ENCODE measurements at regions not wholly inside any gene's neighbourhood (a gene's known extent, or its start where the extent isn't known, plus 50 kb on each side); places are given as distances from the start of the nearest gene placed in this dataset.

- peaks cover 1% of the 10 kb centered on the region for H3K9me3 Mint-ChIP-seq
- WGBS, 2 experiments (ENCODE audit: insufficient coverage in 1 of 2, insufficient read length in 1 of 2): 48 to 86% methylated on average over 1 of the region's 1 CpG
Observed at GRCh38 chr7:40965016-40965415, 737.9 kb downstream of the INHBA start.

GRCh38 chr7:40964610-40965009 is 738.3 kb downstream of the INHBA start:
- no peak for DNase-seq
- Histone ChIP-seq H3K36me3 (ENCODE audit: control insufficient read depth, insufficient read depth, low read length) (no peaks in the 10 kb centered on the region), H3K4me1 (ENCODE audit: control insufficient read depth, insufficient read depth, low read length) (no peaks in the 10 kb centered on the region), H3K9me3 (ENCODE audit: control insufficient read depth, low read length) (no peaks in the 10 kb centered on the region), H3K9ac (ENCODE audit: extremely low read depth, low read length, poor library complexity, severe bottlenecking) (no peak overlapping the region), H3K27ac (ENCODE audit: low read depth, low read length) (no peak overlapping the region), H3K4me3 (ENCODE audit: low read length) (no peak overlapping the region), H3K27me3 (ENCODE audit: control insufficient read depth, insufficient read depth, low read length, poor library complexity, severe bottlenecking) (no peaks in the 10 kb centered on the region)
- no peak overlapping the region for H3K4me3 Mint-ChIP-seq
- H3K9me3 Mint-ChIP-seq: peaks cover 1% of the 10 kb centered on the region
- H3K36me3 Mint-ChIP-seq (ENCODE audit: low read depth): no peaks in the 10 kb centered on the region
- H3K4me1 Mint-ChIP-seq: no peaks in the 10 kb centered on the region
- 95 to 100% methylated on average over 1 to 2 of the region's 2 CpGs for WGBS, 2 experiments (ENCODE audit: insufficient coverage in 1 of 2, insufficient read length in 1 of 2)
- H3K27ac Mint-ChIP-seq: no peak overlapping the region
- TF ChIP-seq CTCF (conservative IDR thresholded peaks at IDR 0.05): no peak
- H3K27me3 Mint-ChIP-seq (ENCODE audit: insufficient read depth): no peaks in the 10 kb centered on the region

More at GRCh38 chr7:40965016-40965415, 737.9 kb downstream of the INHBA start:
- H3K9me3 ChIP-seq (ENCODE audit: control insufficient read depth, low read length): no peaks in the 10 kb centered on the region
- no peak for DNase-seq
- H3K9ac ChIP-seq (ENCODE audit: extremely low read depth, low read length, poor library complexity, severe bottlenecking): no peak overlapping the region
- H3K27me3 Mint-ChIP-seq (ENCODE audit: insufficient read depth): no peaks in the 10 kb centered on the region
- H3K36me3 Mint-ChIP-seq (ENCODE audit: low read depth): no peaks in the 10 kb centered on the region
- H3K4me1 ChIP-seq (ENCODE audit: control insufficient read depth, insufficient read depth, low read length): no peaks in the 10 kb centered on the region
- H3K36me3 ChIP-seq (ENCODE audit: control insufficient read depth, insufficient read depth, low read length): no peaks in the 10 kb centered on the region
- no peaks in the 10 kb centered on the region for H3K4me1 Mint-ChIP-seq
- H3K27ac ChIP-seq (ENCODE audit: low read depth, low read length): no peak overlapping the region
- no peak overlapping the region for H3K4me3 ChIP-seq (ENCODE audit: low read length)
- H3K4me3 Mint-ChIP-seq: no peak overlapping the region
- no peaks in the 10 kb centered on the region for H3K27me3 ChIP-seq (ENCODE audit: control insufficient read depth, insufficient read depth, low read length, poor library complexity, severe bottlenecking)
- H3K27ac Mint-ChIP-seq: no peak overlapping the region
- TF ChIP-seq CTCF (conservative IDR thresholded peaks at IDR 0.05): no peak

- Mint-ChIP-seq H3K4me1 (no peaks in the 10 kb centered on the region), H3K9me3 (peaks cover 22% of the 10 kb centered on the region), H3K36me3 (ENCODE audit: low read depth) (no peaks in the 10 kb centered on the region), H3K27ac (no peak overlapping the region), H3K4me3 (no peak overlapping the region), H3K27me3 (ENCODE audit: insufficient read depth) (no peaks in the 10 kb centered on the region)
- Histone ChIP-seq H3K4me3 (ENCODE audit: low read length) (no peak overlapping the region), H3K27me3 (ENCODE audit: control insufficient read depth, insufficient read depth, low read length, poor library complexity, severe bottlenecking) (no peaks in the 10 kb centered on the region), H3K4me1 (ENCODE audit: control insufficient read depth, insufficient read depth, low read length) (no peaks in the 10 kb centered on the region), H3K27ac (ENCODE audit: low read depth, low read length) (no peak overlapping the region), H3K9me3 (ENCODE audit: control insufficient read depth, low read length) (no peaks in the 10 kb centered on the region), H3K9ac (ENCODE audit: extremely low read depth, low read length, poor library complexity, severe bottlenecking) (no peak overlapping the region), H3K36me3 (ENCODE audit: control insufficient read depth, insufficient read depth, low read length) (no peaks in the 10 kb centered on the region)
- WGBS, 2 experiments (ENCODE audit: insufficient coverage in 1 of 2, insufficient read length in 1 of 2): 100% methylated on average over 1 of the region's 1 CpG
- no peak for DNase-seq
- no peak for TF ChIP-seq CTCF (conservative IDR thresholded peaks at IDR 0.05)
Observed at GRCh38 chr7:40959955-40960354, 742.9 kb downstream of the INHBA start.
